Testis (tissue), 2 donors: ENCODE measurements at regions not wholly inside any gene's neighbourhood (a gene's known extent, or its start where the extent isn't known, plus 50 kb on each side); places are given as distances from the start of the nearest gene placed in this dataset.

ENCODE experiments used
- CTCF ChIP-seq, 3 experiments: fragments of 450-650 bp in 2 of 3; fragments of 200-600 bp in 1 of 3; sonication (generic) in 1 of 3; IDR thresholded peaks; one replicate each; pipeline ENCODE4 v1.5.1; 2016 to 2019; ENCODE audit warnings: antibody characterized with exemption in 3 of 3, mild to moderate bottlenecking in 2 of 3, moderate library complexity in 1 of 3
- POLR2A ChIP-seq: fragments of 450-650 bp; IDR thresholded peaks from one replicate; pipeline ENCODE4 v1.6.1; 2017; ENCODE audit warnings: antibody characterized with exemption, mild to moderate bottlenecking, moderate library complexity

- TF ChIP-seq CTCF (IDR thresholded peaks at IDR 0.05) (no peak), POLR2A (no peak)
Measured at GRCh38 chr5:108625654-108626053, 122.0 kb upstream of the FER start.
